Erythroblast (primary cell): ENCODE measurements at regions not wholly inside any gene's neighbourhood (a gene's known extent, or its start where the extent isn't known, plus 50 kb on each side); places are given as distances from the start of the nearest gene placed in this dataset.

Source experiments
- GATA1 ChIP-seq: IDR thresholded peaks from 2 replicates; pipeline ENCODE4 v1.6.1; 2011; ENCODE audit warnings: low read depth, mild to moderate bottlenecking, control low read depth, low read length, moderate library complexity
- POLR2A ChIP-seq: IDR thresholded peaks from 2 replicates; pipeline ENCODE4 v1.6.1; 2011; ENCODE audit warnings: mild to moderate bottlenecking, low read length

DNA sequence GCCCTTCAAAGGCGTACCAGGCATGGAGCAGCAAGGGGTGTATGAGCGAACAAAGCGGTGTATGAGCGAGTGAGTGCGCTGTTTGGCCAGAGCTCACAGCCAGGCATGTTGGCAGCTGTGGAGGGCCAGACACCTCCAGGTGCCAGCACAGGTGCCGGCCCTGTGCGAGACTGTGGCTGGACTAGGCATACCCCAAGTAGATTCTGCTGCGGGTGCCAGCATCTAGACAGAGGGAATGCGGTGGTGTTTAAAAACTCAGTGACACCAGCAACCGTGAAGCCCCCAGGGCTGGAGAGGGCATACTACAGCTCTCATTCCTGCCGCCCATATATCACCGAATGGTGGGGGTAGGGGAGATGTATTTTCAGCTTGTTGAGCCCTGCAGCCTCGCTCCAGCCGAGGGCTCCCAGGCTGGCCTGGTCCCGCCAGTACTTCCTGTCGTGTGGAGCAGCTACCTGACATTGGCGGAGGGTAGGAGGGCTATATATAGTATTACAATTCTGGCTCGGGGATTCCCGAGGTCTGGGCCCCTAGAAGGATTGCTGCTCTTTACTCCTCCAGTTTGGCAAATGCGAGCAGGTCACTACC lies 1829.6 kb upstream of the NUDT12 start:
- TF ChIP-seq POLR2A (no peak), GATA1 (no peak)
